ENCODE measurements at regions not wholly inside any gene's neighbourhood (a gene's known extent, or its start where the extent isn't known, plus 50 kb on each side); places are given as distances from the start of the nearest gene placed in this dataset.

- DNase-seq (ENCODE audit: low spot score), result no peak
Observed at GRCh38 chr14:100381395-100382105, 58.4 kb downstream of the SLC25A47 start.

- no peak for DNase-seq (ENCODE audit: low spot score)
Observed at GRCh38 chr14:100382106-100382455, 58.9 kb downstream of the SLC25A47 start.

GRCh38 chr14:100383727-100384158 lies 60.6 kb downstream of the SLC25A47 start:
- peak; percentile 54 for DNase-seq (ENCODE audit: low spot score)

- DNase-seq (ENCODE audit: low spot score), result no peak
Observed at GRCh38 chr14:100384277-100384676, 61.1 kb downstream of the SLC25A47 start.

- peak; percentile 56 for DNase-seq (ENCODE audit: low spot score)
Observed at GRCh38 chr14:100384819-100385813, 62.0 kb downstream of the SLC25A47 start.

GRCh38 chr14:100386121-100386520 lies 63.0 kb downstream of the SLC25A47 start:
- no peak for DNase-seq (ENCODE audit: low spot score)

GRCh38 chr14:100386846-100387245 lies 63.7 kb downstream of the SLC25A47 start:
- no peak for DNase-seq (ENCODE audit: low spot score)

- no peak for DNase-seq (ENCODE audit: low spot score)
Observed at GRCh38 chr14:100387450-100387849, 64.3 kb downstream of the SLC25A47 start.

- no peak for DNase-seq (ENCODE audit: low spot score)
Observed at GRCh38 chr14:100388103-100389054, 65.2 kb downstream of the SLC25A47 start.

- no peak for DNase-seq (ENCODE audit: low spot score)
Observed at GRCh38 chr14:100389497-100390104, 66.5 kb downstream of the SLC25A47 start.

GRCh38 chr14:100391173-100391572 lies 68.0 kb downstream of the SLC25A47 start:
- DNase-seq (ENCODE audit: low spot score), result no peak

GRCh38 chr14:100391724-100392123 lies 68.6 kb downstream of the SLC25A47 start:
- no peak for DNase-seq (ENCODE audit: low spot score)

GRCh38 chr14:100392356-100392755 lies 69.2 kb downstream of the SLC25A47 start:
- DNase-seq (ENCODE audit: low spot score), result no peak

- DNase-seq (ENCODE audit: low spot score), result no peak
Observed at GRCh38 chr14:100393362-100393761, 70.2 kb downstream of the SLC25A47 start.

- no peak for DNase-seq (ENCODE audit: low spot score)
Observed at GRCh38 chr14:100393906-100394732, 71.0 kb downstream of the SLC25A47 start.

GRCh38 chr14:100394886-100395672 lies 71.9 kb downstream of the SLC25A47 start:
- no peak for DNase-seq (ENCODE audit: low spot score)

- no peak for DNase-seq (ENCODE audit: low spot score)
Observed at GRCh38 chr14:100396266-100396795, 73.2 kb downstream of the SLC25A47 start.

GRCh38 chr14:100397005-100397404 lies 73.9 kb downstream of the SLC25A47 start:
- DNase-seq (ENCODE audit: low spot score), result no peak

GRCh38 chr14:100398044-100398443 lies 74.9 kb downstream of the SLC25A47 start:
- no peak for DNase-seq (ENCODE audit: low spot score)
